Naive thymus-derived CD8-positive, alpha-beta T cell (primary cell): ENCODE measurements at regions not wholly inside any gene's neighbourhood (a gene's known extent, or its start where the extent isn't known, plus 50 kb on each side); places are given as distances from the start of the nearest gene placed in this dataset.
"Not testable (repeated sequence)": the region's sequence is repeated elsewhere in the genome, so short reads cannot be mapped to it uniquely, and the experiment has no call there.

Experiments
- ATAC-seq, 2 donors: fragments of 150-1000 bp; cut with Tn5 transposase in 1 of 2; sonication (Bioruptor Pico), chemical (Tn5 transposase) in 1 of 2; 1 replicate in 1 of 2; 2 replicates in 1 of 2; pipeline ENCODE4 v1.10.0; 2021; ENCODE audit warnings: mild to moderate bottlenecking in 2 of 2, moderate library complexity in 2 of 2
- POLR2A ChIA-PET: fragments of 350-600 bp; sonication (Branson Sonifier 250); formaldehyde crosslinking; loops from one replicate; lab custom pipeline; 2021; ENCODE audit warnings: antibody characterized with exemption; lab: Charles Lee
- DNase-seq, 10 donors: peaks; one replicate each; pipeline versions ENCODE4 v3.0.0 to v3.0.0-alpha.2; 2020 to 2022
- H3K27ac Mint-ChIP-seq, 10 donors: one replicate each; pipeline ENCODE4 v1.8.0; 2020 to 2022; ENCODE audit warnings: mild to moderate bottlenecking in 10 of 10, mixed read lengths in 10 of 10, moderate library complexity in 4 of 10, inconsistent platforms in 1 of 10
- H3K27me3 Mint-ChIP-seq, 5 donors: one replicate each; pipeline ENCODE4 v1.8.0; 2021 to 2022; ENCODE audit warnings: mixed read lengths in 5 of 5
- H3K36me3 Mint-ChIP-seq, 3 donors: one replicate each; pipeline ENCODE4 v1.8.0; 2020 to 2022; ENCODE audit warnings: mixed read lengths in 3 of 3, mild to moderate bottlenecking in 2 of 3, inconsistent platforms in 1 of 3
- H3K4me1 Mint-ChIP-seq, 4 donors: one replicate each; pipeline ENCODE4 v1.8.0; 2021 to 2022; ENCODE audit warnings: mixed read lengths in 4 of 4
- H3K4me3 Mint-ChIP-seq, 10 donors: one replicate each; pipeline ENCODE4 v1.8.0; 2020 to 2022; ENCODE audit warnings: mild to moderate bottlenecking in 10 of 10, mixed read lengths in 10 of 10, moderate library complexity in 6 of 10, inconsistent platforms in 1 of 10
- H3K9me3 Mint-ChIP-seq, 9 donors: one replicate each; pipeline ENCODE4 v1.8.0; 2020 to 2022; ENCODE audit warnings: mixed read lengths in 9 of 9, mild to moderate bottlenecking in 3 of 9, inconsistent platforms in 1 of 9, moderate library complexity in 1 of 9

GRCh38 chr3:34599595-34599994, 801.2 kb downstream of the PDCD6IP start:
- ATAC-seq (no peak), DNase-seq (no peak)
- H3K27ac Mint-ChIP-seq: no peak overlapping the region
- POLR2A ChIA-PET: no interaction called here
- no peaks in the 10 kb centered on the region for H3K4me1 Mint-ChIP-seq
- H3K4me3 Mint-ChIP-seq: no peak overlapping the region
- peaks cover 0 to 10% (median 2%) of the 10 kb centered on the region in 9 donors for H3K9me3 Mint-ChIP-seq
- H3K27me3 Mint-ChIP-seq: peaks cover 0 to 2% (median 0%) of the 10 kb centered on the region in 5 donors
- H3K36me3 Mint-ChIP-seq: no peaks in the 10 kb centered on the region

- ATAC-seq (no peak), DNase-seq (no peak)
- Mint-ChIP-seq H3K27me3 (no peaks in the 10 kb centered on the region), H3K36me3 (peaks cover 0 to 18% (median 0%) of the 10 kb centered on the region in 3 donors), H3K4me1 (no peaks in the 10 kb centered on the region), H3K27ac (no peak overlapping the region), H3K9me3 (peaks cover 15 to 70% (median 38%) of the 10 kb centered on the region in 9 donors), H3K4me3 (no peak overlapping the region)
- POLR2A ChIA-PET: no interaction called here
These were observed 821.6 kb downstream of the PDCD6IP start for GRCh38 chr3:34619990-34620389.

GRCh38 chr3:34626699-34627098, 828.3 kb downstream of the PDCD6IP start:
- H3K4me1 Mint-ChIP-seq: no peaks in the 10 kb centered on the region
- peaks cover 0 to 4% (median 0%) of the 10 kb centered on the region in 5 donors for H3K27me3 Mint-ChIP-seq
- no peak overlapping the region for H3K4me3 Mint-ChIP-seq
- H3K27ac Mint-ChIP-seq: no peak overlapping the region
- H3K9me3 Mint-ChIP-seq: peaks cover 0 to 25% (median 11%) of the 10 kb centered on the region in 9 donors
- ATAC-seq (no peak), DNase-seq (no peak)
- POLR2A ChIA-PET: no interaction called here
- peaks cover 0 to 7% (median 0%) of the 10 kb centered on the region in 3 donors for H3K36me3 Mint-ChIP-seq

- Mint-ChIP-seq H3K36me3 (no peaks in the 10 kb centered on the region), H3K9me3 (no peaks in the 10 kb centered on the region), H3K4me1 (no peaks in the 10 kb centered on the region), H3K27ac (no peak overlapping the region), H3K27me3 (no peaks in the 10 kb centered on the region), H3K4me3 (no peak overlapping the region)
- ATAC-seq: no peak
- POLR2A ChIA-PET: no interaction called here
- DNase-seq: no peak
These were observed 836.5 kb downstream of the PDCD6IP start for GRCh38 chr3:34634939-34635338.

- DNase-seq (no peak), ATAC-seq (no peak)
- Mint-ChIP-seq H3K4me3 (no peak overlapping the region), H3K9me3 (no peaks in the 10 kb centered on the region), H3K27ac (peak overlapping the region in 1 of 10 donors; percentile 57), H3K36me3 (no peaks in the 10 kb centered on the region), H3K4me1 (no peaks in the 10 kb centered on the region), H3K27me3 (no peaks in the 10 kb centered on the region)
- POLR2A ChIA-PET: no interaction called here
These were observed 837.0 kb downstream of the PDCD6IP start for GRCh38 chr3:34635352-34635850.

- Mint-ChIP-seq H3K4me3 (no peak overlapping the region), H3K4me1 (no peaks in the 10 kb centered on the region), H3K36me3 (no peaks in the 10 kb centered on the region), H3K27me3 (no peaks in the 10 kb centered on the region), H3K9me3 (peaks cover 0 to 7% (median 3%) of the 10 kb centered on the region in 9 donors), H3K27ac (no peak overlapping the region)
- DNase-seq (no peak), ATAC-seq (no peak)
- POLR2A ChIA-PET: no interaction called here
These were observed 848.6 kb downstream of the PDCD6IP start for GRCh38 chr3:34646911-34647460.

- Mint-ChIP-seq H3K4me1 (no peaks in the 10 kb centered on the region), H3K27me3 (no peaks in the 10 kb centered on the region), H3K4me3 (no peak overlapping the region), H3K9me3 (peaks cover 0 to 4% (median 0%) of the 10 kb centered on the region in 9 donors), H3K27ac (no peak overlapping the region), H3K36me3 (no peaks in the 10 kb centered on the region)
- ATAC-seq (no peak), DNase-seq (no peak)
- POLR2A ChIA-PET: no interaction called here
These were observed 851.7 kb downstream of the PDCD6IP start for GRCh38 chr3:34650131-34650530.

- peaks cover 0 to 1% (median 0%) of the 10 kb centered on the region in 5 donors for H3K27me3 Mint-ChIP-seq
- DNase-seq (no peak), ATAC-seq (no peak)
- H3K9me3 Mint-ChIP-seq: peaks cover 0 to 10% (median 0%) of the 10 kb centered on the region in 9 donors
- no peaks in the 10 kb centered on the region for H3K36me3 Mint-ChIP-seq
- no peaks in the 10 kb centered on the region for H3K4me1 Mint-ChIP-seq
- POLR2A ChIA-PET: no interaction called here
- H3K27ac Mint-ChIP-seq: no peak overlapping the region
- H3K4me3 Mint-ChIP-seq: no peak overlapping the region
These were observed 870.5 kb downstream of the PDCD6IP start for GRCh38 chr3:34668915-34669314.

- no peaks in the 10 kb centered on the region for H3K36me3 Mint-ChIP-seq
- H3K4me3 Mint-ChIP-seq: no peak overlapping the region
- H3K27ac Mint-ChIP-seq: no peak overlapping the region
- POLR2A ChIA-PET: no interaction called here
- peaks cover 0 to 1% (median 0%) of the 10 kb centered on the region in 5 donors for H3K27me3 Mint-ChIP-seq
- ATAC-seq: no peak
- no peak for DNase-seq
- peaks cover 0 to 10% (median 0%) of the 10 kb centered on the region in 9 donors for H3K9me3 Mint-ChIP-seq
- no peaks in the 10 kb centered on the region for H3K4me1 Mint-ChIP-seq
These were observed 871.1 kb downstream of the PDCD6IP start for GRCh38 chr3:34669490-34669889.

- Mint-ChIP-seq H3K27ac (no peak overlapping the region), H3K4me3 (no peak overlapping the region), H3K4me1 (no peaks in the 10 kb centered on the region), H3K9me3 (peaks cover 0 to 10% (median 0%) of the 10 kb centered on the region in 9 donors), H3K27me3 (no peaks in the 10 kb centered on the region), H3K36me3 (no peaks in the 10 kb centered on the region)
- POLR2A ChIA-PET: no interaction called here
- DNase-seq: no peak
- no peak for ATAC-seq
These were observed 877.1 kb downstream of the PDCD6IP start for GRCh38 chr3:34675383-34676120.

- ATAC-seq (no peak), DNase-seq (no peak)
- Mint-ChIP-seq H3K9me3 (peaks cover 0 to 10% (median 0%) of the 10 kb centered on the region in 9 donors), H3K27me3 (peaks cover 0 to 2% (median 0%) of the 10 kb centered on the region in 5 donors), H3K36me3 (no peaks in the 10 kb centered on the region), H3K4me3 (no peak overlapping the region), H3K27ac (no peak overlapping the region), H3K4me1 (peaks cover 0 to 2% (median 0%) of the 10 kb centered on the region in 4 donors)
- POLR2A ChIA-PET: no interaction called here
These were observed 878.0 kb downstream of the PDCD6IP start for GRCh38 chr3:34676436-34676835.

- Mint-ChIP-seq H3K4me3 (no peak overlapping the region), H3K36me3 (no peaks in the 10 kb centered on the region), H3K4me1 (peaks cover 0 to 3% (median 0%) of the 10 kb centered on the region in 4 donors), H3K27me3 (peaks cover 0 to 3% (median 0%) of the 10 kb centered on the region in 5 donors), H3K9me3 (peaks cover 0 to 5% (median 0%) of the 10 kb centered on the region in 9 donors), H3K27ac (no peak overlapping the region)
- POLR2A ChIA-PET: no interaction called here
- DNase-seq (no peak), ATAC-seq (no peak)
These were observed 880.1 kb downstream of the PDCD6IP start for GRCh38 chr3:34678575-34678974.

- H3K27me3 Mint-ChIP-seq, H3K9me3 Mint-ChIP-seq, H3K4me3 Mint-ChIP-seq, POLR2A ChIA-PET, ATAC-seq, H3K36me3 Mint-ChIP-seq, H3K4me1 Mint-ChIP-seq, H3K27ac Mint-ChIP-seq, DNase-seq: not testable (repeated sequence)
These were observed 880.6 kb downstream of the PDCD6IP start for GRCh38 chr3:34679055-34679454.
